Medulla oblongata (tissue), 1 donor: ENCODE measurements at regions not wholly inside any gene's neighbourhood (a gene's known extent, or its start where the extent isn't known, plus 50 kb on each side); places are given as distances from the start of the nearest gene placed in this dataset.
"Not testable (repeated sequence)": the region's sequence is repeated elsewhere in the genome, so short reads cannot be mapped to it uniquely, and the experiment has no call there.

Source experiments
- DNase-seq: peaks from one replicate; pipeline ENCODE4 v3.0.0-alpha.2; 2015; ENCODE audit errors: extremely low spot score

- DNase-seq, result not testable (repeated sequence)
Observed at GRCh38 chr20:30899370-30900079, 357.9 kb upstream of the DEFB115 start.

- not testable (repeated sequence) for DNase-seq
Observed at GRCh38 chr20:30900080-30900719, 357.3 kb upstream of the DEFB115 start.

- DNase-seq, result not testable (repeated sequence)
Observed at GRCh38 chr20:30905231-30905630, 352.2 kb upstream of the DEFB115 start.

- no peak for DNase-seq
Observed at GRCh38 chr20:30910937-30911725, 346.3 kb upstream of the DEFB115 start.

- DNase-seq, result not testable (repeated sequence)
Observed at GRCh38 chr20:30911832-30912660, 345.4 kb upstream of the DEFB115 start.

- DNase-seq, result not testable (repeated sequence)
Observed at GRCh38 chr20:30912661-30913026, 344.8 kb upstream of the DEFB115 start.

GRCh38 chr20:30916404-30916803 is 341.1 kb upstream of the DEFB115 start:
- DNase-seq, result not testable (repeated sequence)

- no peak for DNase-seq
Observed at GRCh38 chr20:30919514-30920188, 337.8 kb upstream of the DEFB115 start.

GRCh38 chr20:30921286-30922071 is 336.0 kb upstream of the DEFB115 start:
- DNase-seq, result no peak

- DNase-seq, result no peak
Observed at GRCh38 chr20:30922129-30922528, 335.3 kb upstream of the DEFB115 start.

- DNase-seq, result no peak
Observed at GRCh38 chr20:30937790-30938189, 319.7 kb upstream of the DEFB115 start.

- no peak for DNase-seq
Observed at GRCh38 chr20:30949761-30950160, 307.7 kb upstream of the DEFB115 start.

- DNase-seq, result not testable (repeated sequence)
Observed at GRCh38 chr20:30951088-30951487, 306.4 kb upstream of the DEFB115 start.

- not testable (repeated sequence) for DNase-seq
Observed at GRCh38 chr20:30956649-30957048, 300.8 kb upstream of the DEFB115 start.

- not testable (repeated sequence) for DNase-seq
Observed at GRCh38 chr20:30959208-30959607, 298.3 kb upstream of the DEFB115 start.

GRCh38 chr20:30963591-30963990 is 293.9 kb upstream of the DEFB115 start:
- no peak for DNase-seq

GRCh38 chr20:30975859-30976258 is 281.6 kb upstream of the DEFB115 start:
- not testable (repeated sequence) for DNase-seq

- no peak for DNase-seq
Observed at GRCh38 chr20:30985386-30985785, 272.1 kb upstream of the DEFB115 start.
